Gastroesophageal sphincter (tissue), 4 donors: ENCODE measurements at regions not wholly inside any gene's neighbourhood (a gene's known extent, or its start where the extent isn't known, plus 50 kb on each side); places are given as distances from the start of the nearest gene placed in this dataset.

Source experiments
- ATAC-seq: fragments of 150-250 bp; one replicate; pipeline ENCODE4 v1.9.1; 2016; ENCODE audit warnings: mild to moderate bottlenecking, moderate library complexity
- H3K27ac ChIP-seq, 4 donors: fragments of 200-600 bp; sonication (generic) in 3 of 4; 1 replicate in 3 of 4; 2 replicates in 1 of 4; pipeline ENCODE4 v1.5.1; 2016 to 2019
- H3K27me3 ChIP-seq: fragments of 200-600 bp; sonication (generic); one replicate; pipeline ENCODE4 v1.5.1; 2019
- H3K36me3 ChIP-seq, 2 donors: fragments of 200-600 bp; sonication (generic); one replicate each; pipeline ENCODE4 v1.5.1; 2019; ENCODE audit warnings: control low read depth in 1 of 2
- H3K4me1 ChIP-seq, 3 donors: fragments of 200-600 bp; sonication (generic); 1 replicate in 2 of 3; 2 replicates in 1 of 3; pipeline ENCODE4 v1.5.1; 2016 to 2019; ENCODE audit warnings: control low read depth in 2 of 3
- H3K4me3 ChIP-seq, 2 donors: fragments of 200-600 bp; sonication (generic); one replicate each; pipeline ENCODE4 v1.5.1; 2019; ENCODE audit warnings: mild to moderate bottlenecking in 1 of 2, moderate library complexity in 1 of 2
- H3K9me3 ChIP-seq, 3 donors: fragments of 200-600 bp; sonication (generic); one replicate each; pipeline ENCODE4 v1.5.1; 2017 to 2019; ENCODE audit warnings: control low read depth in 2 of 3
- EP300 ChIP-seq: sonication (generic); formaldehyde crosslinking; IDR thresholded peaks from one replicate; pipeline ENCODE4 v1.6.1; 2017; ENCODE audit warnings: antibody characterized with exemption, mild to moderate bottlenecking
- POLR2A ChIP-seq, 2 donors: fragments of 450-650 bp; IDR thresholded peaks; one replicate each; pipeline ENCODE4 v1.6.1; 2017; ENCODE audit warnings: antibody characterized with exemption in 2 of 2, mild to moderate bottlenecking in 2 of 2, moderate library complexity in 1 of 2
- POLR2AphosphoS5 ChIP-seq: sonication (generic); formaldehyde crosslinking; IDR thresholded peaks from one replicate; pipeline ENCODE4 v1.6.1; 2017; ENCODE audit warnings: antibody characterized with exemption
- WGBS, 2 donors: methylation state at CpG; one replicate each; pipeline ENCODE4 v1.1.5; 2018; ENCODE audit warnings: low coverage in 1 of 2; 5-methylcytosine and 5-hydroxymethylcytosine counted together
- TF ChIP-seq, protein P1 (sequence below), 4 experiments: fragments of 200-600 bp in 2 of 4; fragments of 450-650 bp in 2 of 4; sonication (generic) in 1 of 4; IDR thresholded peaks; one replicate each; pipeline ENCODE4 v1.5.1; 2017 to 2019; ENCODE audit warnings: antibody characterized with exemption in 4 of 4, mild to moderate bottlenecking in 2 of 4, moderate library complexity in 2 of 4

DNA sequence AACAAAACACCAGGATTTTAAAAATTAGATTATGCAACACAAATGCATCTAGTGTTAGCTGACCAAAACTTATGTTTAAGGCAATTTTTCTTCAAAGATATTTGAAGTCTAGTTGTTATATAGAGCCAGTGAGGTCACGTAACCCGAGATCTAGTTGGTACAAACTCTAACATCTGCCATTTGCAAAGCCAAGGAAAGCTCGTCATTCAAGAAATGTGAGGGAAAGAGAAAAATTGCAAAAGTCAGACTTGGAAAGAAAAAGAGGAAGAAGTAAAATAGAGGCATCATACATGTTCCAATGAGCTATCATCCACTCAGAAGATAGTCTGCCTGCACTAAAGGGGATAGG is 293.4 kb upstream of the PUM3 start:
- TF ChIP-seq POLR2AphosphoS5 (no peak), EP300 (no peak), POLR2A (IDR thresholded peaks at IDR 0.05) (no peak)
- TF ChIP-seq, protein P1, sequence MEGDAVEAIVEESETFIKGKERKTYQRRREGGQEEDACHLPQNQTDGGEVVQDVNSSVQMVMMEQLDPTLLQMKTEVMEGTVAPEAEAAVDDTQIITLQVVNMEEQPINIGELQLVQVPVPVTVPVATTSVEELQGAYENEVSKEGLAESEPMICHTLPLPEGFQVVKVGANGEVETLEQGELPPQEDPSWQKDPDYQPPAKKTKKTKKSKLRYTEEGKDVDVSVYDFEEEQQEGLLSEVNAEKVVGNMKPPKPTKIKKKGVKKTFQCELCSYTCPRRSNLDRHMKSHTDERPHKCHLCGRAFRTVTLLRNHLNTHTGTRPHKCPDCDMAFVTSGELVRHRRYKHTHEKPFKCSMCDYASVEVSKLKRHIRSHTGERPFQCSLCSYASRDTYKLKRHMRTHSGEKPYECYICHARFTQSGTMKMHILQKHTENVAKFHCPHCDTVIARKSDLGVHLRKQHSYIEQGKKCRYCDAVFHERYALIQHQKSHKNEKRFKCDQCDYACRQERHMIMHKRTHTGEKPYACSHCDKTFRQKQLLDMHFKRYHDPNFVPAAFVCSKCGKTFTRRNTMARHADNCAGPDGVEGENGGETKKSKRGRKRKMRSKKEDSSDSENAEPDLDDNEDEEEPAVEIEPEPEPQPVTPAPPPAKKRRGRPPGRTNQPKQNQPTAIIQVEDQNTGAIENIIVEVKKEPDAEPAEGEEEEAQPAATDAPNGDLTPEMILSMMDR (IDR thresholded peaks at IDR 0.05): no peak
- Histone ChIP-seq H3K36me3 (no peaks in the 10 kb centered on the region), H3K4me1 (no peaks in the 10 kb centered on the region), H3K27ac (no peak overlapping the region), H3K4me3 (no peak overlapping the region), H3K9me3 (no peaks in the 10 kb centered on the region), H3K27me3 (no peaks in the 10 kb centered on the region)
- ATAC-seq: no peak
- WGBS, 2 donors: 55 to 68% methylated on average over 3 of the region's 3 CpGs

DNA sequence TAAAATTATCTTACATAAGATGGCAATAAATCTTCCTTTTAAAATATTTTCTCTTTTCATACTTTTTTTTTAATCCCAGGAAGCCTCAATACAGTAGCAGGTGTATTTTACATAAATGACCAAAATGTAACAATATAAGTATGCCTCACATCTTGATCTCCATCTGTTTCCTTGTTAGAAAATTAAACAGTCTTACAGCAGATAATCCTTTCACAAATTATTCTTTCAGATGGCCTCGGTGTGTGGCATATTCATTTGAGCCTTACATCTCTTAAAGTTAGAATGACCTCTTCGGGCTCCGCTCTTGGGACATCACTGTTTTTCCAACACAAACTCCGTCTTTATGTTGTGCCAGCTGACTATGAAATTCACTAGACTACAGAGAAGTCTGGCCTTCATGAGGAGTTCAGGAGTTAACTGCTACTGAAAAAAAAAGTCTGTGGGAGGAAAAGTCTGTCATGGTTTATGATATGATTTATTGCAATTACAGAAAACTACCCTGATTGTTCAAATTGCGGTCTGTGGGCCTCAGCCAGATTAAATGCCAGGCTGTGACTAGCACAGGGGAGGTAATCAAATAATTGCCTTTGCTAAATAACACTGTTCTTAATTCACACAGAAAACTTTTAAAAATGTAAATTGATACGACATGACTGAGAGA is 292.9 kb upstream of the PUM3 start:
- H3K27ac ChIP-seq: no peak overlapping the region
- WGBS, 2 donors: 60 to 68% methylated on average over 6 of the region's 6 CpGs
- H3K4me1 ChIP-seq: no peaks in the 10 kb centered on the region
- TF ChIP-seq, protein P1 (IDR thresholded peaks at IDR 0.05): no peak
- TF ChIP-seq POLR2A (IDR thresholded peaks at IDR 0.05) (no peak), EP300 (no peak), POLR2AphosphoS5 (no peak)
- H3K4me3 ChIP-seq: no peak overlapping the region
- no peak for ATAC-seq
- H3K36me3 ChIP-seq: no peaks in the 10 kb centered on the region
- H3K9me3 ChIP-seq: no peaks in the 10 kb centered on the region
- no peaks in the 10 kb centered on the region for H3K27me3 ChIP-seq

DNA sequence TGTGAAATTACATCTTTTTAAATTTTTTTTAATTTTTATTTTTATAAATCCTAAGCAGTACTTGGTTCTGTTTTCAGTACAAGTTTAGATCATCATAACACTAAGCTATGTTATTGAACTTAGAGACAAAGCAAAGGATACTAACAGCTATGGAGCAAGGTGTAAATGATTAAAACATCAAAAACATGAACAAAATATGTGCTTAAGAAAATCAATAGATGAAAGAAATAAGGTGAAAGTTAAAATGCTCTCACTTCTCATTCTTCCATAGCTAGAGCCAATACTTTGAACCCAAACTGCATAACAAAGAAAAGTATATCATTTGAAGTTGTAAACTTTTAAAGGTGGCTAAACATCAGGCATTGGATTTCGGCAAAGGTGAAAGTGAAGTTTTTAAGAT is 292.3 kb upstream of the PUM3 start:
- H3K4me1 ChIP-seq: no peaks in the 10 kb centered on the region
- H3K4me3 ChIP-seq: no peak overlapping the region
- no peaks in the 10 kb centered on the region for H3K9me3 ChIP-seq
- H3K27ac ChIP-seq: no peak overlapping the region
- no peaks in the 10 kb centered on the region for H3K27me3 ChIP-seq
- no peaks in the 10 kb centered on the region for H3K36me3 ChIP-seq
- WGBS, 2 donors: 74 to 89% methylated on average over 1 of the region's 1 CpG
- TF ChIP-seq EP300 (no peak), POLR2AphosphoS5 (no peak), POLR2A (IDR thresholded peaks at IDR 0.05) (no peak)
- TF ChIP-seq, protein P1 (IDR thresholded peaks at IDR 0.05): no peak
- ATAC-seq: no peak

DNA sequence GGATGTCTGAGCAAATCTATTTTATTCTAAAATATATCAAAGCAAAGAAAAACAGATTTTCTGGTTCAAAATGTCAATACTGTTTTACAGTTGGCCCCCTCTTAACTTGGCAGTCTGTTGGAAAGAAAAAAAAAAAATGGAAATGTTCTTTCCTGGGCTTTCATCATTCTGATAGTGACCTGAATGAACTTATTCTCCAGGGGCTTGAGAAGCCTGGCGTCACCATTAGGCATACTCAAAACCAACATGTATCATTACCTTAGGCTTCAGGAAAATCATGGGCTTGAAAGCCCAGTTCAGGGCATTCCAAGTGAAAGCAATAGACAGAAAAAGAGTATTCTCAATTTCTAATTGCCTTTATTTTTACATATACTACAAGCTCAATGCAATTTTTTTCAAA is 283.7 kb upstream of the PUM3 start:
- Histone ChIP-seq H3K27ac (no peak overlapping the region), H3K4me1 (no peaks in the 10 kb centered on the region), H3K4me3 (no peak overlapping the region), H3K9me3 (no peaks in the 10 kb centered on the region), H3K27me3 (no peaks in the 10 kb centered on the region), H3K36me3 (no peaks in the 10 kb centered on the region)
- WGBS, 2 donors: 83 to 95% methylated on average over 1 of the region's 1 CpG
- ATAC-seq: no peak
- no peak for TF ChIP-seq EP300
- no peak for TF ChIP-seq POLR2A (IDR thresholded peaks at IDR 0.05)
- TF ChIP-seq, protein P1 (IDR thresholded peaks at IDR 0.05): no peak
- no peak for TF ChIP-seq POLR2AphosphoS5

DNA sequence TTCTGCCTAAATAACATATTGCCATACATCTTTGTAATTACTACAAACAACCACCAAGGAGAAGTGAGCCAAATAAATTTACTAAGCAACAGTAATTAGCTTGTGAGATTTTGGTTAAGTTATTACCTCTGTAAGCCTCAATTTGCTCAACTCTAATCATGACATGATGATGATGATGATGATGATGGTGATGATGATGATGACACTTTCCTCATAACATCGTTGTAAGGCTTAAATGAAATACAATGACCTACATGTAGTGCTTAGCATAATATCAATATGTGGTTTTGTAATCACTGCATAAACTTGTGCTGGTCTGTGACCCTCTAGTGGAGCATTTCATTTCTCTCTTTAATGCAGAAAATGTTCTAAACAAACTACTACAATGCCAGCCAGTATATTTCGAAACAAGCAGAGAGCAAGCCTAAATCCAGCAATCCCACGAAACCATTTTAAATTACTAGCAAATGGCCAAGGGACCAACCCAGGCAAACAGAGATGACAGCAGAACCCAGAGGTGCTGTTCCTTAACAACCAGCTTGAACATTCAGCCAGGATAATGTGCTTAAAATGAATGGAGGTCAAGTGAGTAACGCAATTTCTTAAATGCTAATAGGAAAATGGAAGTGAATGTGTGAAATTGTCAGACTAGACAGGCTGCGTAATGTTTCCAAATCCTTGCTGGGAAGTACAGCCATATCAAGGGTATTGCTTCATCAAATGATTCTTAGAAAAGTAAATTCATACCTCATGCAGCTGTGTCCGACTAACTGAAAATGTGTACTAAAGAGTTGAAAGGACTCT is 281.9 kb upstream of the PUM3 start:
- TF ChIP-seq EP300 (no peak), POLR2AphosphoS5 (no peak), POLR2A (IDR thresholded peaks at IDR 0.05) (no peak)
- TF ChIP-seq, protein P1 (IDR thresholded peaks at IDR 0.05): no peak
- no peaks in the 10 kb centered on the region for H3K4me1 ChIP-seq
- WGBS, 2 donors: 49 to 69% methylated on average over 4 to 6 of the region's 6 CpGs
- no peak overlapping the region for H3K4me3 ChIP-seq
- no peak overlapping the region for H3K27ac ChIP-seq
- ATAC-seq: peak; percentile 55
- H3K27me3 ChIP-seq: no peaks in the 10 kb centered on the region
- H3K36me3 ChIP-seq: no peaks in the 10 kb centered on the region
- no peaks in the 10 kb centered on the region for H3K9me3 ChIP-seq
